ENCODE measurements at regions not wholly inside any gene's neighbourhood (a gene's known extent, or its start where the extent isn't known, plus 50 kb on each side); places are given as distances from the start of the nearest gene placed in this dataset.

- POLR2A ChIA-PET (ENCODE audit: low non-redundant PET): no interaction called here
- no TSS peak for BruUV-seq (replicated peaks)
- Histone ChIP-seq H3K27ac (ENCODE audit: low read depth, low read length, poor library complexity, severe bottlenecking) (no peak overlapping the region), H3K4me3 (ENCODE audit: low read depth, low read length, poor library complexity, severe bottlenecking) (no peak overlapping the region), H3K36me3 (ENCODE audit: insufficient read depth, low read length, poor library complexity, severe bottlenecking) (no peaks in the 10 kb centered on the region), H3K27me3 (replicated peaks; ENCODE audit: insufficient read depth, low read depth, low read length, poor library complexity) (no peaks in the 10 kb centered on the region), H3K9me3 (ENCODE audit: low read depth, low read length, poor library complexity, severe bottlenecking) (no peaks in the 10 kb centered on the region), H3K4me1 (ENCODE audit: insufficient read depth, low read length, poor library complexity, severe bottlenecking) (no peaks in the 10 kb centered on the region)
- DNase-seq (ENCODE audit: low spot score): no peak
- CTCF ChIA-PET: no interaction called here
- intact Hi-C loops (cut with micrococcal nuclease; ENCODE audit: unreplicated experiment): no loop called here
- TF ChIP-seq CTCF (conservative IDR thresholded peaks at IDR 0.05; ENCODE audit: low read depth, low read length) (no peak), EZH2 (IDR thresholded peaks at IDR 0.05; ENCODE audit: borderline replicate concordance, low read depth, low read length, poor library complexity, severe bottlenecking) (no peak)
Measured at GRCh38 chr10:65735382-65735781, 1190.5 kb upstream of the LRRTM3 start.

- BruUV-seq (replicated peaks): no TSS peak
- TF ChIP-seq CTCF (conservative IDR thresholded peaks at IDR 0.05; ENCODE audit: low read depth, low read length): no peak
- TF ChIP-seq EZH2 (IDR thresholded peaks at IDR 0.05; ENCODE audit: borderline replicate concordance, low read depth, low read length, poor library complexity, severe bottlenecking): no peak
- CTCF ChIA-PET: no interaction called here
- intact Hi-C loops (cut with micrococcal nuclease; ENCODE audit: unreplicated experiment): no loop called here
- Histone ChIP-seq H3K9me3 (ENCODE audit: low read depth, low read length, poor library complexity, severe bottlenecking) (no peaks in the 10 kb centered on the region), H3K36me3 (ENCODE audit: insufficient read depth, low read length, poor library complexity, severe bottlenecking) (no peaks in the 10 kb centered on the region), H3K27me3 (replicated peaks; ENCODE audit: insufficient read depth, low read depth, low read length, poor library complexity) (no peaks in the 10 kb centered on the region), H3K4me1 (ENCODE audit: insufficient read depth, low read length, poor library complexity, severe bottlenecking) (no peaks in the 10 kb centered on the region), H3K4me3 (ENCODE audit: low read depth, low read length, poor library complexity, severe bottlenecking) (no peak overlapping the region), H3K27ac (ENCODE audit: low read depth, low read length, poor library complexity, severe bottlenecking) (no peak overlapping the region)
- POLR2A ChIA-PET (ENCODE audit: low non-redundant PET): no interaction called here
- DNase-seq (ENCODE audit: low spot score): no peak
Measured at GRCh38 chr10:65742906-65743305, 1182.9 kb upstream of the LRRTM3 start.

- no peaks in the 10 kb centered on the region for H3K4me1 ChIP-seq (ENCODE audit: insufficient read depth, low read length, poor library complexity, severe bottlenecking)
- no peaks in the 10 kb centered on the region for H3K27me3 ChIP-seq (replicated peaks; ENCODE audit: insufficient read depth, low read depth, low read length, poor library complexity)
- intact Hi-C loops (cut with micrococcal nuclease; ENCODE audit: unreplicated experiment): no loop called here
- no peak for DNase-seq (ENCODE audit: low spot score)
- H3K4me3 ChIP-seq (ENCODE audit: low read depth, low read length, poor library complexity, severe bottlenecking): no peak overlapping the region
- POLR2A ChIA-PET (ENCODE audit: low non-redundant PET): no interaction called here
- H3K9me3 ChIP-seq (ENCODE audit: low read depth, low read length, poor library complexity, severe bottlenecking): no peaks in the 10 kb centered on the region
- no peak overlapping the region for H3K27ac ChIP-seq (ENCODE audit: low read depth, low read length, poor library complexity, severe bottlenecking)
- TF ChIP-seq CTCF (conservative IDR thresholded peaks at IDR 0.05; ENCODE audit: low read depth, low read length) (no peak), EZH2 (IDR thresholded peaks at IDR 0.05; ENCODE audit: borderline replicate concordance, low read depth, low read length, poor library complexity, severe bottlenecking) (no peak)
- H3K36me3 ChIP-seq (ENCODE audit: insufficient read depth, low read length, poor library complexity, severe bottlenecking): no peaks in the 10 kb centered on the region
- CTCF ChIA-PET: no interaction called here
- BruUV-seq (replicated peaks): no TSS peak
Measured at GRCh38 chr10:65751218-65751617, 1174.6 kb upstream of the LRRTM3 start.

Measured in A673 (cell line).